ENCODE measurements at regions not wholly inside any gene's neighbourhood (a gene's known extent, or its start where the extent isn't known, plus 50 kb on each side); places are given as distances from the start of the nearest gene placed in this dataset.

DNA sequence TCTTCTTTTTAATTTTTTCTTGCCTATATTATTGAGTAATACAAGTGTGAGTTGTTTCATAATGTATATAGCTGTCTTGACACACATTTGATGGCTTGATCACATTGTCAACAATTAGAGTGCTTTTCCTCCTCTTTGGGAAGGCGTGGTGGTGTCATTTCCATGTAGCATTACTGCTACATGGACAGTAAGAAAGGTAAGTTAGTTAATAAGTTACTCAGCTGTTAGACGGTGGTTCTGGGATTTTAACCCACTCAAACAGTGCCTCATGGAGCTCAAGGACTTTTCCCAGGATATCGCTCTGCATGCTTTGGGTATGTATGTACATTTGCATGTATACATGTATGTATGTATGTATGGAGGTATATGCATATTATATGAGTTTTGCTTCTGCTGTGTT, 94.6 kb downstream of the HAPSTR1 start:
- no peak for DNase-seq (ENCODE audit: low spot score)

DNA sequence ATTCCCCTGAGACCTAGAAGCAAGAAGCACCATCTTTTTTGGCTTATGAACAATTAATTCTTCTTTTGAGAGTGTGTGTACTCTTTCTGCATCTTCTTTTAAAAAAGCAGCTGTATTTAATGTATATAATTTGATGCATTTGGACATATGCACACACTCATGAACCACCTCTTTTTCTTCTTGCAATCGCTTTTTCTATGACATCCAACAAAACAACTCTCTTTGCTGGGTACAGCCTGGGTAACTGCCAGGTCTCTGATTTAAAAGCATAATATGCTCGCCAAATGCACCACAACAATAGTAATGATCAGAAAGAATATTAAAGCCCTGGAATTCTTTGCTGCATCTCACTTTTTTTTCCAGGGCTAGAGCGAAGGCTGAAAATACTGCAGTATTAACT, 97.3 kb downstream of the HAPSTR1 start:
- DNase-seq (ENCODE audit: low spot score), result no peak

DNA sequence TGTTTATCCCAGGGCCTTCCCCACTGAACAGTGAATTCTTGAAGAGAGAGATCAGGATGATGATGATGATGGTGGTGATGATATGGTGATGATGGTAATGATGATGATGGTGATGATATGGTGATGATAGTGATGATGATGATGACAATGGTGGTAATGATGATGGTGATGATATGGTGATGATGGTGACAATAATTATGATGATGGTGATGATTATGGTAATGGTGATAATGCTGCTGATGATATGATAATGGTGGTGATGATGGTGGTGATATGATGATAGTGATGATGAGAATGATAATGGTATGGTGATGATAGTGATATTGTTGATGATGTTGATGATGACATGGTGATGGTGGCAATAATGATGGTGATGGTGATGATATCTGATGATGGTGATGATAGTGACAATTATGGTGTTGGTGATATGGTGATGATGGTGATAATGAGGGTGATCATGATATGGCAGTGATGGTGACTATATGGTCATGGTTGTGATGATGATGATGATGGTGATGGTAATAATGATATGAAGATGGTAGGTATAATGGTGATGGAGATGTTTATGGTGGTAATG, 99.9 kb downstream of the HAPSTR1 start:
- DNase-seq (ENCODE audit: low spot score), result no peak

DNA sequence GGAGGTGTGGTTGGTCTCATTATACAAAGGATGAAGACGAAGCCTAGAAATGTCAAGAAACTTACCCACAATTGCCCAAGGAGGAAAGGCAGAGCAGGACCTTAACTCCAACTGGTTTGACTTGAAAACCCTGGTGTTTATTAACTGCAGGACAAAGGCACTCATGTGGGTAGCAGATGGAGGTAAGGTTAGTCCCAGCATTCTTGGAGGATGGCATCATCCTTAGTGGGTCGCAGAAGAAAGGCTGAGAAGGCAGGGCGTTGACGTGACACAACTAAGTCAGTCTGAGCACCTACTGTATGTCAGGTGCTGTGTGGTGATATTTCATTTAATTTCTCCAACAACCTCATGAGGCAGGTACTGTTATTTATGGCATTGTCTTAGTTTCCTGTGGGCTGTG, 101.3 kb downstream of the HAPSTR1 start:
- no peak for DNase-seq (ENCODE audit: low spot score)

DNA sequence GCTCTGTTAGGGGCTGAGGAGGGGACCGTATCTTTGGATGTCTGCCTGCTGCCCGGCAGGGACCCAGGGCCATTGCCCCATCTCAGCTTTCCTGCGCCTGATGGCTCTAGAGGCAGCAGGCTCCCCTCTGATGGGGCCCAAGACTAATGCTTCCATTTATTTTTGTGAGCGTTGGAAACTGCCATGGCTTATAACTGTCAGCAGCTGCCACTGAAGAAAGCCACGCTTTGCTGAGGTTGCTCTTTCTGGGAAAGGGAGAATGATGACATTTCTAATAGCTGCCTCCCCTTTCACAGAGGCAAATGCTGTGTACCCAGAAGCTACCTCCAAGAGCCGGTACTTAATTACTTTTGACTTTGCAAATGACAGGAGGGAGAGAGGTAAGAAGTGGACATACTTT, 103.8 kb downstream of the HAPSTR1 start:
- no peak for DNase-seq (ENCODE audit: low spot score)

DNA sequence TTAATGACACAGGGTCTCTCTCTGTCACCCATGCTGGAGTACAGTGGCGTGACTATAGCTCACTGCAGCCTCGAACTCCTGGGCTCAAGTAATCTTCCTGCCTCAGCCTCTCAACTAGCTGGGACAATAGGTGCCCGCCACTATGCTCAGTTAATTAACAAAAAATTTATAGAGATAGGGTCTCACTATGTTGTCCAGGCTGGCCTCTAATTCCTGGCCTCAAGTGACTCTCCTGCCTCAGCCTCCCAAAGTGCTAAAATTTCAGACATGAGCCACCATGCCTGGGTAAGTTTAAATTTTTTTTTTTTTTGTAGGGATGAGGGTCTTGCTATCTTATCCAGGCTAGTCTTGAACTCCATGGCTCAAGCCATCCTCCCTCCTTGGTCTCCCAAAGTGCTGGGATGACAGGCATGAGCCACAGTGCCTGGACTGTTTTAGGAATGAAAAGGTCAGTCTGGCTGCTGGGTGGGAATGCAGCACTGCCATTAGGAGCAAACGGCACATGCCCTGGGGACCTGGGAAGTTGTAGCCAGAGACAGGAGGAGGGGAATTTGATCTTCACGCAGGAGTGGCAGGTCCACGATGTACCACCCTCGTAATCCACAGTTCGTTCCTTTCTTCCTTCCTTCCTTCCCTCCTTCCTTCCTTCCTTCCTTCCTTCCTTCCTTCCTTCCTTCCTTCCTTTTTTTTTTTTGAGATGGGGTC, 106.7 kb downstream of the HAPSTR1 start:
- DNase-seq (ENCODE audit: low spot score), result no peak

DNA sequence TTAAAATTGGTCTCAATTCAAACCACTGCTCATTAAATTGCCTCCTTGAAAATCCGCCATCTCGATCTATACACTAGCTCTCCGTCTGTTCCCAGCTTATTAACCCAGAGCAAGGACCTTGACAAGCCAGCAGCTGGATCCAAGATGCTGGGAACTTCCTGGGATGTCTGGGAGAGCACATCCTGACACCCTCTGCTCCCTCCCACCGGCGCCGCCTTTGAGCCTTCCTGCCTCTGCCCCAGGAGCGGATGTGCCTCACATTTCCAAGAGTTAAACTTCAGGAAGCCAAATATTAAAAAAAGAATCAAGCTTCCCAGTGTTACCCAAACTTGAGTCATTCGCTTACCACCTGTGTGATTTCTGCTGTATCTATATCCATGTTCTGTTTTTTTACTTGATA, 107.9 kb downstream of the HAPSTR1 start:
- DNase-seq (ENCODE audit: low spot score), result no peak

DNA sequence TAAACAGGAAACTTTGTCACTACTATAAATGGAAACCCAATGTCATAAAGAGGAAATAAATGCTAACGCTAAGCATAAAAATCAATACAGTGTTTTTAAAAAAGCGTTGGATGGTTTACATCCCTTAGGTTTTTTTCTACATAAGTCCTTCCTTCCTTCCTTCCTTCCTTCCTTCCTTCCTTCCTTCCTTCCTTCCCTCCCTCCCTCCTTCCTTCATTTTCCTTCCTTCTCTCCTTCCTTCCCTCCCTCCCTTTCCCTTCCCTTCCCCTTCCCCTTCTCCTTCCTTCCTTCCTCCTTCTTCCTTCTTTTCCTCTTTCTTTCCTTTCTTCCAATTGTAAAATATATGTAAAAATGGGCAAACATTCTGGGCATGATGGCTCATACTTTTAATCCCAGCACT, 108.3 kb downstream of the HAPSTR1 start:
- no peak for DNase-seq (ENCODE audit: low spot score)

DNA sequence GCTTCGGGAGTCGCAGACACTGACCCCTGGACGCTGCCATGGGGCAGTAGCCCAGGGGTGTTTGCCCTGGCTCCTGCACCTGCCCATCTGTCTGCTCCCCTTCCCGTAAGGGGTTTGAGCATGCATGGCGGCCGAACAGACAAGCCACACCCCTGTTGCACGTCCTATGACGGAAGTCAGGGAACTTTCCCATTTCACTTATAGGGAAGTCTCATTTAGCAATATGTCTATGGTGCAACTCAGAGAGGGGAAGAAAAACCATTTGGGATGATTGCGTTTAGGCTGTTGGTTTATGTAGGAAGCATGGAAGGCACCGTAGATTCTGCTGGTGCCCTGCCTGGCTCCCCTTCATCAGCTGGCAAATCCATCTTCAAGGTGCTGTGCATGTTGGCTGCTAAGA, 112.5 kb downstream of the HAPSTR1 start:
- no peak for DNase-seq (ENCODE audit: low spot score)

DNA sequence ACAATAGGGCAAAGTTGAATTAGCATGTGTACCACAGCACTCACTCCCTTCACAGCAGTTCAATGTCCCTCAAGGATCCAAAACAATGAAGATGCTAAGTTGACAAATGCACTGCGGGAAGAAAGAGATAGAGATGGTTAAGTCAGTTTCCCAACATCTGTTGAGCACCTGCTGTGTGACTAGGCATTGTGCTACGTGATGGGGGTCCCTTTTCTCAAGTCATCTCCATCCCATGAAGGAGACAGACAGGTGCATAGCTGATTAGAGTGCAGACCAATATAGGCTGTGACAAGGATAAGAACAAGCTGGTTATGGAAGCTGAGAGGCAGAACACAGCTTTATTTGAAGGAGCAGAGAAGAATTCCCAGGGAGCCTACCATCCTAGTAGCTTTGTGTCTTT, 114.2 kb downstream of the HAPSTR1 start:
- no peak for DNase-seq (ENCODE audit: low spot score)

DNA sequence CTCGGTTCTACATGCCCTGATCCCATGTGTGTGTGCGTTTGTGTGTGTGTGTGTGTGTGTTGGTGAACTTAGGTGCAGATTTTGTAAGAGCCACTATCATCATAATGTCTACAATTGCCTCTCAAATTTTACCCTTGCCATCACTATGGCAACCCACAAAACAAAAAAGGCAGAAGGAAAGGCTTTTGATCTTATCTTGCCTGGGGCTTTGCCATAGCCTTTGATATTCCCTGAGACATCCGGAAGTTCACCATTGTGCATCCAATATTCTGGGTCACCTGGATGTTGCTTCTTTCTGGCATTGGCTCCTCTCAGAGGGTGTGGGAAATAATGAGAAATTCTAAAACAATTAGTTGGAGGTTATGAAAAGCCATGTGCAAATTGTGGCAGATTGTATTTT, 114.7 kb downstream of the HAPSTR1 start:
- DNase-seq (ENCODE audit: low spot score), result no peak

DNA sequence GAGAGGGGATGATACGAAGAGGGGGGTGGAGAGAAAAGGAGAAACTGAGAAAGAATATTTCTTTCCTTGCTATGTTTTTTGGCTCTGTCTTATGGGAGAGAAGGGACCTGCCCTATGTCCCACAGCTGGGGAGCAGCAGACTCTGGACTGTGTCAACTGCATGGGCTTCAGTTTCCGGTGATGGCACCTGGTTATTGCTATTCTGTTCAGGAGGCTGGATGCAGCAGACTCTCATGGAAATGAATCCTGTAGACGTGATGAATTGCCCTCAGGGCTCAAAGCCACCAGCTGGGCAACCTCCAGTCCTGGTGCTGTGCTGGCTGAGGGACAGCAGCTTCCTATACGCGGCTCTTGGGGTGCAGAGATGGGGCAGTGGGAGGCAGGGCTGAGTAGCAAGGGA, 121.2 kb downstream of the HAPSTR1 start:
- DNase-seq (ENCODE audit: low spot score), result no peak

DNA sequence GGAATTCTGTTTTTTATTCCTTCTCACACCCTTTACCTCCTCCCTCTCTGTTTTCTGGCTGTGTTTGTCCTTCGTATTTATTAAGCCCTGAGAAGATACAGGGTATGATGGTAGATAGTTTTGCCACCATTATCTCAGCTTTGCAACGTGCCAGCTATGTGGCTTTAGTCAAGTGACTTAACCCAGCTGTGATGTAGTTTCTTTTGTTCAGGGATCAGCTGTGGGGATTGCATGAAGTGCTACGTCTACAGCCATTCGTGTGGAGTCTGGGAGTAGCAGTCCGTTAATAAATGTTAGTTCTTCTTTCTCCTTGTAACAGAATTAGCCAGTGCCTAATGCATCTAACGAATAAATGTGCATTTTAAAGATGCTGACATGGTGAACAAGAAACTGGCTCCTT, 128.4 kb downstream of the HAPSTR1 start:
- DNase-seq (ENCODE audit: low spot score), result no peak

DNA sequence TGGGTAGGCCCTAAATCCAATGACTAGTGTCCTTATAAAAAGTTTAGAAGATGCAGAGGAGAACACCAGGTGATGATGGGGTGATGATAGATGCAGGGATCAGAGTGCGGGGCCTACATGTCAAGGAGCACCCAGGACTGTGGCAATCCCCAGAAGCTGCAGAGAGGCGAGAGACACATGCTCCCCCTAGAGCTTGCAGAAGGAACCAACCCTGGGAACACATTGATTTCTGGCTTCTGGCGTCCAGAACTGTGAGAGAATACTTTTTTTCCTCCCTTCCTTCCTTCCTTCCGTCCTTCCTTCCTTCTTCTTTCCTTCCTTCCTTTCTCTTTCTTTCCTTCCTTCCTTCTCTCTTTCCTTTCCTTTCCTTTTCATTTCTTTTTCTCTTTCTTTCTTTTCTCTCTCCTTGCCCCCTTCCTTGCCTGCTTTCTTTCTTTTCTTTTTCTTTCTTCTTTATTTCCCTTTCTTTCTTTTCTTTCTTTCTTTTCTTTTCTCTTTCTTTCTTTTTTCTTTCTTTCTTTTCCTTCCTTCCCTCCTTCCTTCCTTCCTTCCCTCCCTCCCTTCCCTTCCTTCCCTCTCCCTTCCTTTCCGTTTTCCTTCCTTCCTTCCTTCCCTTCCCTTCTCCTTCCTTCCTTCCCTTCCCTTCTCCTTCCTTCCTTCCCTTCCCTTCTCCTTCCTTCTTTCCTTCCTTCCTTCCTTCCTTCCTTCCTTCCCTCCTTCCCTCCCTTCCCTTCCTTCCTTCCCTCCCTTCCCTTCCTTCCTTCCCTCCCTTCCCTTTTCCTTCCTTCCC, 134.3 kb downstream of the HAPSTR1 start:
- DNase-seq (ENCODE audit: low spot score), result no peak

DNA sequence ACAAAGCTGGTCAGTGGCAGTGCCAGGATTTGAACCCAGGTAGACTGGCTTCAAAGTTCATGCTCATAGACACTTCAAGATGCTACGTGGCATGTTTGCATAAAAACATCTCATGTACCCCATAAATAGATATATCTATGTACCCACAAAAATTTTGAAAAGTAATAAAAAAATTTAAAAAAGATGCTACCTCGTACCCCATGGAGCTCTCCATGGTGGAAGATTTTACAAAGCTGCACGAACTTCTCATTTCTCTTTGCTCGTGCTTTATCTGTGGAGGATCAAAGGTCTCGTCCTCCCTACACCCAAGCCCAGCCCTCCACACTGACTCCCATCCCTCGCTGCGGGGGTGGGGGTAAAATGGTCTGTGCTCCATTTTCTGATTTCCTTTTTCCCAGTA, 135.5 kb downstream of the HAPSTR1 start:
- no peak for DNase-seq (ENCODE audit: low spot score)

DNA sequence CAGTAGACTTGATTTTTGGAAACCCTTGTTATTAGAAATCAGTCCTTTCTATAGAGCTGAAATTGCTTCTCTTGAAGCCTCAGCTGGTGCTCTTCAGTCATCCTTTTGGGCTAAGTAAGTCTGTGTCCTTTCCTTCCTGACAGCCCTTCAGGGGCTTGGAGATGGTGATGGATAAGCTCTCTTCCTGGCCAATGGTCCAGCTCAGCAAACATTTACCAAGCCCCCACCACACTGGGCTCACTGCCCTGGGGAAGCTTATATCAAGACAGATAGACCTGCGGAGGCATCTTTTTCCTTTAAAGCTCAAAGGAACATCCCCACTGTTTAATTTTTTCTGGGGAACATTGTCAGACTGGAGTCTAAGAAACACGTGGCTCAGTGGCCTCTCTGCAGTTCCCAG, 139.6 kb downstream of the HAPSTR1 start:
- no peak for DNase-seq (ENCODE audit: low spot score)

DNA sequence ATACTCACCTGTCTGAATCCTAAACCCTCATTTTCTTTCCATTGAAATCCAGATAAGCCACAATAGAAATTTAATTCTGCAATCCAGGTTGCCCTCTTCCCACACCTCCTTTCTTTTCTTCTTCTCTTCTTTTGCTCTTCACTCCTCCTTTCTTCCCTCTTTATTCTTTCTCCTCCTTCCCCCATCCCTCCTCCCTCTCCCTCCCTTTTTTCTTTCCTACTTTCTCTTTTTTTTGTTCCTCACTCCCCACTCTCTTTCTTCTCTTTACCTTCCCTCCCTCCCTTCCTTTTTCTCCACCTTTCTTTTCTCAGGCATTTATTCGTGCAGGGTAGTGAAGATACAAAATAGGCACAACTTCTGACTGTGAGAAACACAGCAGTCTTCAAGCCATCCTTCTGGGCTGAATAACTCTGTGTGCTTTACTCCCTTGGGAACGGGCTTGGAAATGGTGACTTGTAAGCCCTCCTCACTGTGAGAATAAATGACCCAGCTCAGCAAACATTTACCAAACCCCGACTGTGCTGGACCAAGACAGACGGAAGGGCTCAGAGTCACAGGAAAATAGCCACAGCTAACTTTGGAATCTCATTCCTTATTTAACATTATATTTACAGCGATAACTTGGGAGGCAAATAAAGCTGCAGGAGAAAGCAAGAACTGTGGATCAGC, 140.8 kb downstream of the HAPSTR1 start:
- DNase-seq (ENCODE audit: low spot score), result no peak

DNA sequence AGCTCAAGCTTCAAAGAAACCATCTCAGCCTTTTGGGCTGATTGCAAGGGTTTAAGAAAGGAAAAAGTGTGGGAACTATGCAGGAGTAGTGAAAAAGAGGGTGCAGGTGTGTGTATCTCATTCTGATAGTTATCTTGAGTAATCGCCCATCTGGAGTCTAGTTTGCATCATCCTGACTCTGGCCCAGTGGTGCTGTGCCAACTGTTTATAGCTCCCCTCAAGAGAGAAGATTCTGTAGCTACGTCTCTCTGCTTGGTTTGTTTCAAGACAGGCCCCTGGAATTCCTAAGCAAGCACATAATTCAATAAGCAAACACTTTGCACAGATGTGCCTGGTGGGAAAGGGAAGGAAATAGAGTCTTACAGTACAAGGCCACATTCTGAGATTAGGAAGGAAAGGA, 144.4 kb downstream of the HAPSTR1 start:
- no peak for DNase-seq (ENCODE audit: low spot score)

DNA sequence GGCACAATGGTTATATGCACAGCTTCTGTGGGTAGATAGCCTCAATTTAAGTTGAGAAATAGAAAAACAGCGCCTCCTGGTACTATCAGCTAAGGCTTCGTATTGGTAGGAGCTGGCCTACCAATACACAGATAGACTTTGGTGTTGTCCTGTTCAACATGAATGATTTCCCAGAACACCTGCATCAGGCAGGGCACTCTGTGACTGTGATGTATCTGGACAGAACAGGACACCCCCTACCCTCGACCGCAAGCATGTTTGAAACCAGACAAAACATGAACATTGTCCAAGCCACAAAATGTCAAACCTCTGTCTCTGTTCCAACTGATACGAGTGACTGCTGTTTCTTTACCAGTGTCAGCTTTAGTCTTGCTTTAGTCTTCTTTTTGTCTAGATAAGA, 144.9 kb downstream of the HAPSTR1 start:
- DNase-seq (ENCODE audit: low spot score), result no peak

DNA sequence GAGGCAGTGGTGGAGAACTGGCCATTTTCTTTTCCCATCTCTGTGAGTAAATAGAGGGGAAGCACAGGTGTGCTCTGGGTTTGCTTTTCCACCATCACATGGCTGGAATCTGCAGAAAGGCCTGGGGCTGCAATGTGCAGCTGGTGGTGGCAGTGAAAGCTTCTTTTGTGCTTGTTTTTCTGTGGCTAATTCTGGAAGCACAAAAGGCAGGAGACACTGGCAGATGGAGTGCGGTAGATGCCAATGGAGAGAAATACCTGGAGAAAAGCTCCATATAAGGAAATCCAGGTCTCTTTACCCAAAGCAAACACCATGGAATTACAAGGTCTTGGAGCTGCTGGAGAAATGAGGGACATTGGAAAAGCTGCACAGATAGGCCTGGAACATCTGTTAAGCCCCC, 146.9 kb downstream of the HAPSTR1 start:
- no peak for DNase-seq (ENCODE audit: low spot score)

DNA sequence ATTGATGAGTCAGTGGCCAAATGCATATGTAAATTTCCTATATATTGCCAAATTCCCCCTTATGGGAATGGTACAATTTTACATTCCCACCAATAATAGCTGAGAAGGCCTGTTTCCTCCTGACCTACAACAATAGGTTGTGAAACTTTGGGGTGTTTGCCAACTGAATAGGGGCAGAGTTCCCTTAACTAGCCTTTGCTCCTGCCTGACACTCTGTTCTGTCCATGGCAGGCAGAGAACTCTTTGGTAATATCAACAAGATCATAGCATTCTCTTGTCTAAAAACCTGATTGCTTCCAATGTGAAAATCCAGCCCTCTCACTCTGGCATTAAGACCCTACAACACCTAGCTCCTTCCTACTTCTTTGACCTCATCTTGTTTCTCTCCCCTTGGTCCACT, 149.7 kb downstream of the HAPSTR1 start:
- no peak for DNase-seq (ENCODE audit: low spot score)

DNA sequence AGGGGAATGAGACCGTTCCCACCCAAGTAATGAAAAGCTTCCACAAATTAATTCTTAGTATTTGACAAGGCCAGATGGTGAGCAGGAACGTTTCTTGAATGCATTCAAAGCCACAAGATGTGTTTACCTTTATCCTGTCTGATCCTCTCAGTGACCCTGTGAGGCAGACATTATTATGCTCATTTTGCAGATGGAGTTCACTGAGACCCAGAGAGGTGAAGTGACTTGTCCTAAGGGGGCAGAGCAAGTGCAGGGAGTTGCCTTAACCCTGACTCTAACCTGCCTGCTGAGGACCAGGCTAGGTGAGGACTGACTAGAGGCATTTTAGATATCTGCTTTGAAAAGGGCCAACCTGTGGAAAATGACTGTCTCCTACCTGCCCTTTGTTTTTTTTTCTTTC, 156.7 kb downstream of the HAPSTR1 start:
- no peak for DNase-seq (ENCODE audit: low spot score)

DNA sequence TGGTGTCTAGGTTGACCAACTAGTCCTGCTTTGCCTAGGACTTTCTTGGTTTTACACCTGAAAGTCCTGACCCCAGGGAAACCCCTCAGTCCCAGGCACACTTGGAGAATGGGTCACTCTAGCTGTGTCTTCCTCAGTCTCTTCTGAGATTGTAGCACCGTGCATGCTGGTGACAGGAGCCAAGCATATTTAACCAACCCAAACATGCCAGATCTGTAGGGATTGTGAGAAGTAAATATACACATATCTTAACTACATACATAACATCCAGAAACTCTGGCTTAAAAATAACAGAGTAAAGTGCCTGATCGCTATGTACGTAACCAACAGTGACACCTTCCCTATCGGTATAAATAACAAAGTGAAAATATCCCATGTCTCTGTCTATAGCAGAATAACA, 158.1 kb downstream of the HAPSTR1 start:
- DNase-seq (ENCODE audit: low spot score), result no peak

All from hematopoietic multipotent progenitor cell treated with erythropoietin and hydrocortisone succinate and interleukin-3 and kit ligand, for 15 days (in vitro differentiated cells).